ENCODE measurements at regions not wholly inside any gene's neighbourhood (a gene's known extent, or its start where the extent isn't known, plus 50 kb on each side); places are given as distances from the start of the nearest gene placed in this dataset.

DNA sequence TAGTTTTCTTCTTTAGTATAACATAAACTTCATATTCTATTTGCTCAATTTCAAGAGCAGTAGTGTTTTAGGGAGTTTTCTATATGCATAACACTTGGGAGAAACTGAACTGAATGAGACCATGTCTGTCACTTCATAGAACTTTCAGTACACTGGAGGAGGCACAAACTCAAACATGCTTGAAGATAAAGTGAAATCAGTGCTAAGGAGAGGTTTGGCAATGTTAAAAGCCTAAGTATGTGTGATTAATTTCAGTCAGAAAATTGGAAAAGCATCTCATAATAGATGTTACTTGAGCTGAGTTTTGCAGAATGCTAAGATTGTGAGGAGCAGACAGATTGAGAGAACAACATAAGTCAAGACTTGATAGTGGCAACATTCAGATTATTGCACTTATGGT is 411.2 kb upstream of the HS3ST1 start:
- no peaks in the 10 kb centered on the region for H3K9me3 ChIP-seq (ENCODE audit: control extremely low read depth in 1 of 3, control insufficient read depth in 2 of 3, insufficient read depth in 1 of 3, low read length in 2 of 3)
- H3K27ac Mint-ChIP-seq: no peak overlapping the region
- intact Hi-C loops (cut with micrococcal nuclease): no loop called here
- ATAC-seq (ENCODE audit: low read depth): no peak
- no peak overlapping the region for H3K4me3 ChIP-seq (ENCODE audit: control extremely low read depth in 1 of 5, extremely low read depth in 1 of 5, insufficient read depth in 1 of 5, low read depth in 2 of 5, low read length in 4 of 5)
- peaks cover 0 to 3% (median 0%) of the 10 kb centered on the region in 4 experiments for H3K27me3 ChIP-seq (replicated peaks in 1 of 4; ENCODE audit: control extremely low read depth in 1 of 4, control insufficient read depth in 3 of 4, insufficient read depth in 4 of 4, low read length in 3 of 4)
- H2AFZ ChIP-seq (ENCODE audit: insufficient read depth, low read depth, low read length, poor library complexity, severe bottlenecking): no peak overlapping the region
- H3K79me2 ChIP-seq (ENCODE audit: control insufficient read depth, insufficient read depth, low read length): no peaks in the 10 kb centered on the region
- H3K27ac ChIP-seq (ENCODE audit: low read length in 2 of 2): no peak overlapping the region
- no peak overlapping the region for H3K4me3 Mint-ChIP-seq
- H3K4me2 ChIP-seq (replicated peaks; ENCODE audit: low read depth, low read length, poor library complexity, severe bottlenecking): no peak overlapping the region
- TF ChIP-seq CTCF (IDR thresholded peaks at IDR 0.05): no peak
- no peak for TF ChIP-seq EZH2 (IDR thresholded peaks at IDR 0.05; ENCODE audit: borderline replicate concordance, insufficient read depth, low read depth, low read length, poor library complexity, severe bottlenecking)
- CTCF ChIA-PET: no interaction called here
- POLR2A ChIA-PET: no interaction called here
- peaks cover 2% of the 10 kb centered on the region for H3K4me1 Mint-ChIP-seq
- no peaks in the 10 kb centered on the region for H3K27me3 Mint-ChIP-seq
- H4K20me1 ChIP-seq (ENCODE audit: control insufficient read depth, insufficient read depth, low read length, poor library complexity, severe bottlenecking): no peaks in the 10 kb centered on the region
- H3K9me3 Mint-ChIP-seq (ENCODE audit: insufficient read depth): no peaks in the 10 kb centered on the region
- no peak overlapping the region for H3K9ac ChIP-seq (ENCODE audit: low read length)
- no peak for DNase-seq
- H3K36me3 ChIP-seq (replicated peaks in 1 of 2; ENCODE audit: control extremely low read depth in 1 of 2, control insufficient read depth in 1 of 2, extremely low read depth in 1 of 2, insufficient read depth in 2 of 2, low read length in 1 of 2): no peaks in the 10 kb centered on the region
- no peaks in the 10 kb centered on the region for H3K4me1 ChIP-seq (ENCODE audit: control insufficient read depth in 2 of 2, insufficient read depth in 2 of 2, low read length in 2 of 2)

DNA sequence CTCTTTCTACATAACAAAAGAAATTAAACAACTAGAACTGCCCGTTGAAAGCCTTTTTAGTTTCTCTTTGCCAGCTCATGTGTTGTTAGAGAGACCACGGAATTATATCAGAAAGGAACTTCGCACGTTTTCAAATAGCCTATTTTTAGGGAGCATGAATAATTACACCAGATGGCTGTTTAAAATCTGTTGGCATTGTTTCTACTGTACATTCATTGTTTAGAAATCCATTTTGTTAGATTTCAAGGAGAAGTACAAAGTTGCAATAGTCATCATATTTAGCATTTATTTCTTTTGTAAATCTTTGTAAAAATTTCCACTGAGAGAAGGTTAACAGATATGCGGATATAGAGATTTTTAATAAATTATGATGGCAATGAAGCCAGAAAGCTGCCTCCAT is 403.0 kb upstream of the HS3ST1 start:
- Histone ChIP-seq H3K9ac (ENCODE audit: low read length) (no peak overlapping the region), H3K4me1 (ENCODE audit: control insufficient read depth in 2 of 2, insufficient read depth in 2 of 2, low read length in 2 of 2) (no peaks in the 10 kb centered on the region), H3K9me3 (ENCODE audit: control extremely low read depth in 1 of 3, control insufficient read depth in 2 of 3, insufficient read depth in 1 of 3, low read length in 2 of 3) (no peaks in the 10 kb centered on the region), H4K20me1 (ENCODE audit: control insufficient read depth, insufficient read depth, low read length, poor library complexity, severe bottlenecking) (no peaks in the 10 kb centered on the region), H3K4me3 (ENCODE audit: control extremely low read depth in 1 of 5, extremely low read depth in 1 of 5, insufficient read depth in 1 of 5, low read depth in 2 of 5, low read length in 4 of 5) (no peak overlapping the region), H3K36me3 (replicated peaks in 1 of 2; ENCODE audit: control extremely low read depth in 1 of 2, control insufficient read depth in 1 of 2, extremely low read depth in 1 of 2, insufficient read depth in 2 of 2, low read length in 1 of 2) (no peaks in the 10 kb centered on the region), H3K27ac (ENCODE audit: low read length in 2 of 2) (no peak overlapping the region), H3K4me2 (replicated peaks; ENCODE audit: low read depth, low read length, poor library complexity, severe bottlenecking) (no peak overlapping the region), H3K27me3 (replicated peaks in 1 of 4; ENCODE audit: control extremely low read depth in 1 of 4, control insufficient read depth in 3 of 4, insufficient read depth in 4 of 4, low read length in 3 of 4) (peaks cover 0 to 3% (median 0%) of the 10 kb centered on the region in 4 experiments), H2AFZ (ENCODE audit: insufficient read depth, low read depth, low read length, poor library complexity, severe bottlenecking) (no peak overlapping the region), H3K79me2 (ENCODE audit: control insufficient read depth, insufficient read depth, low read length) (no peaks in the 10 kb centered on the region)
- Mint-ChIP-seq H3K9me3 (ENCODE audit: insufficient read depth) (no peaks in the 10 kb centered on the region), H3K27ac (no peak overlapping the region), H3K4me1 (no peaks in the 10 kb centered on the region), H3K27me3 (no peaks in the 10 kb centered on the region), H3K4me3 (no peak overlapping the region)
- CTCF ChIA-PET: no interaction called here
- DNase-seq (no peak), ATAC-seq (ENCODE audit: low read depth) (no peak)
- POLR2A ChIA-PET: no interaction called here
- intact Hi-C loops (cut with micrococcal nuclease): no loop called here
- whole genome bisulfite sequencing (ENCODE audit: insufficient coverage): no CpG with 5 or more reads among the region's 5 CpGs
- TF ChIP-seq EZH2 (IDR thresholded peaks at IDR 0.05; ENCODE audit: borderline replicate concordance, insufficient read depth, low read depth, low read length, poor library complexity, severe bottlenecking) (no peak), CTCF (IDR thresholded peaks at IDR 0.05) (no peak)

Data from B cell (primary cell).